ENCODE measurements at regions not wholly inside any gene's neighbourhood (a gene's known extent, or its start where the extent isn't known, plus 50 kb on each side); places are given as distances from the start of the nearest gene placed in this dataset.
A peak's percentile ranks its signal among the peaks of the same experiment; 100 is the strongest.
"Not testable (repeated sequence)": the region's sequence is repeated elsewhere in the genome, so short reads cannot be mapped to it uniquely, and the experiment has no call there.

- Mint-ChIP-seq H3K9me3 (peaks cover 15% of the 10 kb centered on the region), H3K4me3 (peak overlapping the region; percentile 77), H3K27me3 (ENCODE audit: low read depth, poor library complexity) (peaks cover 45% of the 10 kb centered on the region), H3K4me1 (peaks cover 35% of the 10 kb centered on the region), H3K36me3 (ENCODE audit: low read depth) (no peaks in the 10 kb centered on the region), H3K27ac (no peak overlapping the region)
- TF ChIP-seq, protein P1, sequence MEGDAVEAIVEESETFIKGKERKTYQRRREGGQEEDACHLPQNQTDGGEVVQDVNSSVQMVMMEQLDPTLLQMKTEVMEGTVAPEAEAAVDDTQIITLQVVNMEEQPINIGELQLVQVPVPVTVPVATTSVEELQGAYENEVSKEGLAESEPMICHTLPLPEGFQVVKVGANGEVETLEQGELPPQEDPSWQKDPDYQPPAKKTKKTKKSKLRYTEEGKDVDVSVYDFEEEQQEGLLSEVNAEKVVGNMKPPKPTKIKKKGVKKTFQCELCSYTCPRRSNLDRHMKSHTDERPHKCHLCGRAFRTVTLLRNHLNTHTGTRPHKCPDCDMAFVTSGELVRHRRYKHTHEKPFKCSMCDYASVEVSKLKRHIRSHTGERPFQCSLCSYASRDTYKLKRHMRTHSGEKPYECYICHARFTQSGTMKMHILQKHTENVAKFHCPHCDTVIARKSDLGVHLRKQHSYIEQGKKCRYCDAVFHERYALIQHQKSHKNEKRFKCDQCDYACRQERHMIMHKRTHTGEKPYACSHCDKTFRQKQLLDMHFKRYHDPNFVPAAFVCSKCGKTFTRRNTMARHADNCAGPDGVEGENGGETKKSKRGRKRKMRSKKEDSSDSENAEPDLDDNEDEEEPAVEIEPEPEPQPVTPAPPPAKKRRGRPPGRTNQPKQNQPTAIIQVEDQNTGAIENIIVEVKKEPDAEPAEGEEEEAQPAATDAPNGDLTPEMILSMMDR (IDR thresholded peaks at IDR 0.05), result no peak
- DNase-seq, result no peak
Measured at GRCh38 chrX:39689376-39690104, 408.2 kb downstream of the BCOR start.

DNA sequence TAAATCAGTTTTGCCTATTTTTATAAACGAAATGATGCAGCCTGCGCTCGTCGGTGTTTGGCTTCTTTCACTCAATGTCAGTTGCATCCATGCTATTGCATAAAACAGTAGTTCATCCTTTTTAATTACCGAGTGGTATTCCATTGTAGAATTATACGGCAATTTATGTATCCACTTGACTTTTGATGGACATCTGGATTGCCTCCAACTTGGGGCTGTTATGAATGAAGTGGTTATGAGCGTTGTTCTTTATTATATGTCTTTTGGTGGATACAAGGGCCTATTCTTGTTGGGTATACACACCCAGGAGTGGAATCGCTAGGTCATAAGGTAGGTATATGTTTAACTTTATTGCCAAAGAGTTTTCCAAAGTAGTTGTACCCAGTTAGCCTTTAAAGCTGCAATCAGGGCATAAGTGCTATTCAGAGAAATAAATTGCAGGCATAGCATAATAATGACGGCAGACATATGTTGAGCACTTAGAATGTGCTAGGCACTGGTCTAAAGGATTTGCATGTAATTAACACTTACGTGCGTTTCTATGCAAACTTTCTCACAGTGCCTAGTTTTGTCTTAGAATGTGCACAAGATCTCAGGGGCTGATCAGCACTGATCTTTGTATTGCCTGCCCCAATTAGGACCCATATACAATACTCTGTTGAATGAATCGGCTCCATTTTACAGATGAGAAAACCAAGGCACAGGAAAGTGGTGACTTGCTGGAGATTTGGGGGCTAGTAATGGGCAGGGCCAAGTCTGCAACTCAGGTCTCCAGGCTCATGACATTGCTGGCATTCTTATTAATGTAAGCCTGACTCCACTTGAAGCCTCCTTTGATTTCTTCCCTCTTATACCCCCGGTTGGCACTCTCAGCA is 407.0 kb downstream of the BCOR start:
- no peak overlapping the region for H3K27ac Mint-ChIP-seq
- TF ChIP-seq, protein P1 (IDR thresholded peaks at IDR 0.05), result no peak
- H3K9me3 Mint-ChIP-seq, result peaks cover 21% of the 10 kb centered on the region
- H3K36me3 Mint-ChIP-seq (ENCODE audit: low read depth), result peaks cover 6% of the 10 kb centered on the region
- DNase-seq, result no peak
- H3K4me1 Mint-ChIP-seq, result peaks cover 36% of the 10 kb centered on the region
- no peak overlapping the region for H3K4me3 Mint-ChIP-seq
- peaks cover 33% of the 10 kb centered on the region for H3K27me3 Mint-ChIP-seq (ENCODE audit: low read depth, poor library complexity)

DNA sequence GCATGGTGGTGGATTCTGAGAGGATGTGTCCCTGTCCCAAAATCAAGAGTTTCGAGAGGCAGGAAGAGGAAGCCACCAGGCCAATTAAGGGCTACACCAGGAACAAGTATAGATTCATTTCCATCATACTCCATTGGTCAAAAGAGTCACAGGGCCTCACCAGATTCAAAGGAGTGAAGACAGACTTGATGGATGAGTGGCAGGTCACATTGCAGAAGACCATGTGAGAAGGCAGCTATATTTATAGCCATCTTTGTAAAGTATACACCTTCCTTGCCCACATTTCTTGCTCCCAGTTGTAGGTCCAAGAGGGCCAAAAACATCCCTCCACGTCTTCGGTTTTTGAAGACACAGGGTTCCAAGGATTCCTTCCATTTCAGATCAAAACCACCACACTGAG is 406.0 kb downstream of the BCOR start:
- peaks cover 6% of the 10 kb centered on the region for H3K36me3 Mint-ChIP-seq (ENCODE audit: low read depth)
- peaks cover 32% of the 10 kb centered on the region for H3K4me1 Mint-ChIP-seq
- TF ChIP-seq, protein P1 (IDR thresholded peaks at IDR 0.05), result no peak
- H3K4me3 Mint-ChIP-seq, result no peak overlapping the region
- no peak overlapping the region for H3K27ac Mint-ChIP-seq
- H3K9me3 Mint-ChIP-seq, result peaks cover 28% of the 10 kb centered on the region
- peaks cover 29% of the 10 kb centered on the region for H3K27me3 Mint-ChIP-seq (ENCODE audit: low read depth, poor library complexity)
- no peak for DNase-seq

DNA sequence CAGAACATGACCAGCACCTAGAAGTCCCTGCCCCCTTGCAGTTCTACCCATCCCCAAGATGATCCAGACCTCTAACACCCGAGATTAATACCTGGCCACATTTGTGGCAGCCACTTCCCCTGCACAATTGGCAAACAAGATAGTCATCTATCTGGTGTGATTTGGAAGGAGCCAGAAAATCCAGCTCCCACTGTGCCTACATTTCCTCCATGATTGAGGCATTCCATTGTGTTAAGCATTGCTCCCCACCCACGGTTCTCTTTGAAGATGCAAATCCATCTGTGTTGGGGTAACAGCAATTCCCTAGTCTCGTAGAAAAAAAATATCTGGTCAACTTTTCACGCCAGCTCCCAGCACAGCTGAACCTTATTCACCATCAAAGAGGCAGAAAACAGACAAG is 405.0 kb downstream of the BCOR start:
- Mint-ChIP-seq H3K4me1 (peaks cover 22% of the 10 kb centered on the region), H3K4me3 (no peak overlapping the region), H3K27ac (no peak overlapping the region), H3K9me3 (peaks cover 38% of the 10 kb centered on the region), H3K27me3 (ENCODE audit: low read depth, poor library complexity) (peaks cover 29% of the 10 kb centered on the region), H3K36me3 (ENCODE audit: low read depth) (peaks cover 6% of the 10 kb centered on the region)
- TF ChIP-seq, protein P1 (IDR thresholded peaks at IDR 0.05), result no peak
- DNase-seq, result no peak

DNA sequence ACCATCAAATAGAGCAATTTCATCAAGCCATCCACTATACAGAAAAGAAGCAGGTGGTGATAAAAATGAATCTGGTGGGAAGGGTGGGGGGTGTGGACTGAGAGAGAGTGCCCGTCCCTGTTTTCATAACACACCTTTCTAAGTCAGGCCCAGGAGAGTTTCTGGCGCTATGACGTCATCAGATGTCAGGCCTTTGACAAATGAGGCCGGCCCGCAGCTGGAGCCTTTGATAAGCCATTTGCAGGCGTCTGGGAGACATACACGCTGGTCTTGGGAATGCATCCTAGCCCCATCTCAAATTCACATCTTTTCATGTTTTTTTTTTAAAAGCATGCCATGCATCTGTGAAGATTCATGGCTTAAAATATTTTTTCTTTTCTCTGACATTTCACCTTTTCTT is 404.5 kb downstream of the BCOR start:
- Mint-ChIP-seq H3K27ac (no peak overlapping the region), H3K9me3 (peaks cover 38% of the 10 kb centered on the region), H3K27me3 (ENCODE audit: low read depth, poor library complexity) (peaks cover 29% of the 10 kb centered on the region), H3K4me3 (no peak overlapping the region), H3K4me1 (peaks cover 17% of the 10 kb centered on the region), H3K36me3 (ENCODE audit: low read depth) (peaks cover 6% of the 10 kb centered on the region)
- peak; percentile 41 for DNase-seq
- TF ChIP-seq, protein P1 (IDR thresholded peaks at IDR 0.05), result no peak

DNA sequence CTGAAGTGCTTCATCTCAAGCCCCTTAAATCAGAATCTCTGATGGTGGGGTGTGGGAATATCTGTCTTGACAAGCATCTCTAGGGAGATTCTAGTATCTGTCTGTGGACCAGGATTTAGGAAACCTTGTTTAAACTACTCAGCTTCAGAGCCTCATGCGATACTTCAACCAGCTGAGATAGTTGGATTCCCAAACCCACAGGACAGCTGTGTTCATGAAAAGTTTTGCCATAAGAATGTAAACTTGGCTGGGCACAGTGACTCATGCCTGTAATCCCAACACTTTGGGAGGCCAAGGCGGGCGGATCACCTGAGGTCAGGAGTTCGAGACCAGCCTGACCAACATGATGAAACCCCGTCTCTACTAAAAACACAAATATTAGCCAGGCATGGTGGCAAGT is 395.1 kb downstream of the BCOR start:
- DNase-seq, H3K27ac Mint-ChIP-seq: not testable (repeated sequence)

More for the DNA sequence above, 395.1 kb downstream of the BCOR start:
- not testable (repeated sequence) for H3K4me1 Mint-ChIP-seq; H3K4me3 Mint-ChIP-seq; H3K36me3 Mint-ChIP-seq (ENCODE audit: low read depth)
- Mint-ChIP-seq H3K27me3 (ENCODE audit: low read depth, poor library complexity) (peaks cover 14% of the 10 kb centered on the region), H3K9me3 (peaks cover 24% of the 10 kb centered on the region)

Measured in nephron progenitor cell (in vitro differentiated cells).